Body of pancreas (tissue), 4 donors: ENCODE measurements at regions not wholly inside any gene's neighbourhood (a gene's known extent, or its start where the extent isn't known, plus 50 kb on each side); places are given as distances from the start of the nearest gene placed in this dataset.

Experiments used
- POLR2A ChIP-seq, 3 donors: fragments of 450-650 bp; IDR thresholded peaks; one replicate each; pipeline ENCODE4 v1.6.1; 2016; ENCODE audit warnings: antibody characterized with exemption in 3 of 3, mild to moderate bottlenecking in 2 of 3
- TF ChIP-seq, protein P1 (sequence below), 7 experiments: fragments of 450-650 bp in 4 of 7; fragments of 200-600 bp in 3 of 7; sonication (generic) in 3 of 7; IDR thresholded peaks; one replicate each; pipeline ENCODE4 v1.5.1; 2016 to 2019; ENCODE audit warnings: antibody characterized with exemption in 7 of 7

DNA sequence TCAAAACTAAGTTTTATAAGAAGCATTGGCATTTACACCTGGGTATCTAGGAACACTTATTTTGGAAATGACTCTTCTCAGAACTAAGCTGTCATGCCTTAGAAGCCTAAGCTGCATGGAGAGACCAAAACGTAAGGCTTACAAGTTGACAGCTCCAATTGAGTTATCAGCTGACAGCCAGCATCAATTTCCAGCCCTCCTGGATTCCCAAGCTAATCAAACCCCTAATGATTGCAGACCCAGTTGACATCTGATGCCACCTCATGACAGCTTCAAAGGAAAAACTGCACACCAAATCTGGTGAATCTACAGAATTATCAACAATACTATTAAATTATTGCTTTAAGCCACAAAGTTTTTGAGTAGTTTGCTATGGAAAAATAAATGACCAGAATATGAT is 187.6 kb upstream of the PRMT6 start:
- TF ChIP-seq, protein P1, sequence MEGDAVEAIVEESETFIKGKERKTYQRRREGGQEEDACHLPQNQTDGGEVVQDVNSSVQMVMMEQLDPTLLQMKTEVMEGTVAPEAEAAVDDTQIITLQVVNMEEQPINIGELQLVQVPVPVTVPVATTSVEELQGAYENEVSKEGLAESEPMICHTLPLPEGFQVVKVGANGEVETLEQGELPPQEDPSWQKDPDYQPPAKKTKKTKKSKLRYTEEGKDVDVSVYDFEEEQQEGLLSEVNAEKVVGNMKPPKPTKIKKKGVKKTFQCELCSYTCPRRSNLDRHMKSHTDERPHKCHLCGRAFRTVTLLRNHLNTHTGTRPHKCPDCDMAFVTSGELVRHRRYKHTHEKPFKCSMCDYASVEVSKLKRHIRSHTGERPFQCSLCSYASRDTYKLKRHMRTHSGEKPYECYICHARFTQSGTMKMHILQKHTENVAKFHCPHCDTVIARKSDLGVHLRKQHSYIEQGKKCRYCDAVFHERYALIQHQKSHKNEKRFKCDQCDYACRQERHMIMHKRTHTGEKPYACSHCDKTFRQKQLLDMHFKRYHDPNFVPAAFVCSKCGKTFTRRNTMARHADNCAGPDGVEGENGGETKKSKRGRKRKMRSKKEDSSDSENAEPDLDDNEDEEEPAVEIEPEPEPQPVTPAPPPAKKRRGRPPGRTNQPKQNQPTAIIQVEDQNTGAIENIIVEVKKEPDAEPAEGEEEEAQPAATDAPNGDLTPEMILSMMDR (IDR thresholded peaks at IDR 0.05), result no peak
- TF ChIP-seq POLR2A (IDR thresholded peaks at IDR 0.05), result no peak
